ENCODE measurements at regions not wholly inside any gene's neighbourhood (a gene's known extent, or its start where the extent isn't known, plus 50 kb on each side); places are given as distances from the start of the nearest gene placed in this dataset.
"Not testable (repeated sequence)": the region's sequence is repeated elsewhere in the genome, so short reads cannot be mapped to it uniquely, and the experiment has no call there.

GRCh38 chr2:16058747-16059358 lies 118.5 kb downstream of the MYCN start:
- DNase-seq, result no peak

GRCh38 chr2:16058256-16058655 lies 117.9 kb downstream of the MYCN start:
- DNase-seq, result no peak

GRCh38 chr2:16057661-16058060 lies 117.3 kb downstream of the MYCN start:
- DNase-seq, result no peak

GRCh38 chr2:16055848-16056580 lies 115.7 kb downstream of the MYCN start:
- no peak for DNase-seq

- no peak for DNase-seq
These were observed 113.3 kb downstream of the MYCN start for GRCh38 chr2:16053437-16054257.

GRCh38 chr2:16052571-16053052 lies 112.3 kb downstream of the MYCN start:
- DNase-seq, result not testable (repeated sequence)

GRCh38 chr2:16051841-16052564 lies 111.7 kb downstream of the MYCN start:
- no peak for DNase-seq

GRCh38 chr2:16050908-16051489 lies 110.6 kb downstream of the MYCN start:
- DNase-seq, result no peak

- DNase-seq, result no peak
These were observed 110.0 kb downstream of the MYCN start for GRCh38 chr2:16050261-16050907.

GRCh38 chr2:16049406-16049805 lies 109.1 kb downstream of the MYCN start:
- no peak for DNase-seq

GRCh38 chr2:16048466-16048865 lies 108.1 kb downstream of the MYCN start:
- no peak for DNase-seq

- DNase-seq, result no peak
These were observed 107.4 kb downstream of the MYCN start for GRCh38 chr2:16047701-16048100.

GRCh38 chr2:16046649-16047048 lies 106.3 kb downstream of the MYCN start:
- DNase-seq, result no peak

- no peak for DNase-seq
These were observed 105.5 kb downstream of the MYCN start for GRCh38 chr2:16045653-16046352.

GRCh38 chr2:16044946-16045456 lies 104.7 kb downstream of the MYCN start:
- DNase-seq, result no peak

- no peak for DNase-seq
These were observed 103.3 kb downstream of the MYCN start for GRCh38 chr2:16043627-16044026.

GRCh38 chr2:16043192-16043591 lies 102.8 kb downstream of the MYCN start:
- DNase-seq, result no peak

- DNase-seq, result no peak
These were observed 101.9 kb downstream of the MYCN start for GRCh38 chr2:16042201-16042700.

GRCh38 chr2:16040271-16041010 lies 100.1 kb downstream of the MYCN start:
- no peak for DNase-seq

- no peak for DNase-seq
These were observed 99.5 kb downstream of the MYCN start for GRCh38 chr2:16039823-16040222.
